ENCODE measurements at regions not wholly inside any gene's neighbourhood (a gene's known extent, or its start where the extent isn't known, plus 50 kb on each side); places are given as distances from the start of the nearest gene placed in this dataset.
"Not testable (repeated sequence)": the region's sequence is repeated elsewhere in the genome, so short reads cannot be mapped to it uniquely, and the experiment has no call there.

- DNase-seq (ENCODE audit: low read depth) = no peak
- H3K4me3 ChIP-seq (ENCODE audit: low read depth, low read length) = no peak overlapping the region
- no peak for TF ChIP-seq CTCF (IDR thresholded peaks at IDR 0.05; ENCODE audit: insufficient read depth, low read length)
Measured at GRCh38 chr1:45258059-45258650, 51.8 kb upstream of the ZSWIM5 start.

GRCh38 chr1:45259053-45259452 lies 52.6 kb upstream of the ZSWIM5 start:
- no peak overlapping the region for H3K4me3 ChIP-seq (ENCODE audit: low read depth, low read length)
- DNase-seq (ENCODE audit: low read depth) = no peak
- no peak for TF ChIP-seq CTCF (IDR thresholded peaks at IDR 0.05; ENCODE audit: insufficient read depth, low read length)

GRCh38 chr1:45260244-45260643 lies 53.8 kb upstream of the ZSWIM5 start:
- no peak for DNase-seq (ENCODE audit: low read depth)
- H3K4me3 ChIP-seq (ENCODE audit: low read depth, low read length) = no peak overlapping the region
- TF ChIP-seq CTCF (IDR thresholded peaks at IDR 0.05; ENCODE audit: insufficient read depth, low read length) = no peak

- no peak for DNase-seq (ENCODE audit: low read depth)
- no peak for TF ChIP-seq CTCF (IDR thresholded peaks at IDR 0.05; ENCODE audit: insufficient read depth, low read length)
- no peak overlapping the region for H3K4me3 ChIP-seq (ENCODE audit: low read depth, low read length)
Measured at GRCh38 chr1:45263132-45263531, 56.7 kb upstream of the ZSWIM5 start.

GRCh38 chr1:45265244-45265643 lies 58.8 kb upstream of the ZSWIM5 start:
- DNase-seq (ENCODE audit: low read depth) = no peak
- no peak overlapping the region for H3K4me3 ChIP-seq (ENCODE audit: low read depth, low read length)
- no peak for TF ChIP-seq CTCF (IDR thresholded peaks at IDR 0.05; ENCODE audit: insufficient read depth, low read length)

GRCh38 chr1:45266151-45266801 lies 59.9 kb upstream of the ZSWIM5 start:
- TF ChIP-seq CTCF (IDR thresholded peaks at IDR 0.05; ENCODE audit: insufficient read depth, low read length) = no peak
- DNase-seq (ENCODE audit: low read depth) = peak; percentile 95
- H3K4me3 ChIP-seq (ENCODE audit: low read depth, low read length) = peak overlapping the region; percentile 17

GRCh38 chr1:45268310-45268709 lies 58.4 kb upstream of the HPDL start:
- DNase-seq (ENCODE audit: low read depth); H3K4me3 ChIP-seq (ENCODE audit: low read depth, low read length): not testable (repeated sequence)

- not testable (repeated sequence) for DNase-seq (ENCODE audit: low read depth); H3K4me3 ChIP-seq (ENCODE audit: low read depth, low read length)
Measured at GRCh38 chr1:45272267-45272666, 54.4 kb upstream of the HPDL start.

Measured in fibroblast of the aortic adventitia (primary cell).